Vagina (tissue), 2 donors: ENCODE measurements at regions not wholly inside any gene's neighbourhood (a gene's known extent, or its start where the extent isn't known, plus 50 kb on each side); places are given as distances from the start of the nearest gene placed in this dataset.
A peak's percentile ranks its signal among the peaks of the same experiment; 100 is the strongest.

ENCODE experiments used
- DNase-seq, 2 donors: peaks; one replicate each; pipeline ENCODE4 v3.0.0-alpha.2; 2017; ENCODE audit errors: extremely low spot score in 2 of 2
- H3K27ac ChIP-seq: fragments of 200-600 bp; sonication (generic); one replicate; pipeline ENCODE4 v1.5.1; 2019
- H3K27me3 ChIP-seq: fragments of 200-600 bp; sonication (generic); one replicate; pipeline ENCODE4 v1.5.1; 2019
- H3K36me3 ChIP-seq, 2 donors: fragments of 200-600 bp; sonication (generic); one replicate each; pipeline ENCODE4 v1.5.1; 2017 to 2019
- H3K4me1 ChIP-seq: fragments of 200-600 bp; sonication (generic); one replicate; pipeline ENCODE4 v1.5.1; 2019
- H3K4me3 ChIP-seq, 2 donors: fragments of 200-600 bp; sonication (generic); 1 replicate in 1 of 2; 2 replicates in 1 of 2; pipeline ENCODE4 v1.5.1; 2016 to 2019
- H3K9me3 ChIP-seq: fragments of 200-600 bp; sonication (generic); one replicate; pipeline ENCODE4 v1.5.1; 2019
- CTCF ChIP-seq, 3 experiments: fragments of 450-650 bp in 2 of 3; fragments of 200-600 bp in 1 of 3; sonication (generic) in 1 of 3; IDR thresholded peaks; one replicate each; pipeline ENCODE4 v1.5.1; 2017 to 2019; ENCODE audit warnings: antibody characterized with exemption in 3 of 3, mild to moderate bottlenecking in 2 of 3, moderate library complexity in 2 of 3
- POLR2A ChIP-seq, 2 donors: fragments of 450-650 bp; IDR thresholded peaks; one replicate each; pipeline ENCODE4 v1.6.1; 2017; ENCODE audit warnings: antibody characterized with exemption in 2 of 2, mild to moderate bottlenecking in 2 of 2, moderate library complexity in 2 of 2
- POLR2AphosphoS5 ChIP-seq, 2 donors: sonication (generic); formaldehyde crosslinking; IDR thresholded peaks; one replicate each; pipeline ENCODE4 v1.9.0; 2017; ENCODE audit warnings: antibody characterized with exemption in 2 of 2, mild to moderate bottlenecking in 2 of 2, low read depth in 1 of 2; ENCODE audit not compliant: insufficient read depth in 1 of 2
- intact Hi-C: fragments of 100-400 bp; cut with DNase I; formaldehyde crosslinking; loops from one replicate; pipeline ENCODE4 v1.15.1; 2023

GRCh38 chr3:124209426-124209825 lies 217.5 kb upstream of the ROPN1 start:
- Histone ChIP-seq H3K27ac (no peak overlapping the region), H3K4me1 (no peaks in the 10 kb centered on the region), H3K9me3 (no peaks in the 10 kb centered on the region), H3K27me3 (no peaks in the 10 kb centered on the region), H3K4me3 (no peak overlapping the region), H3K36me3 (no peaks in the 10 kb centered on the region)
- intact Hi-C loops = no loop called here
- DNase-seq = peak in 1 of 2 donors; percentile 11
- TF ChIP-seq CTCF (IDR thresholded peaks at IDR 0.05) = no peak

GRCh38 chr3:124210899-124211298 lies 219.0 kb upstream of the ROPN1 start:
- no peak for TF ChIP-seq POLR2A (IDR thresholded peaks at IDR 0.05)
- no peak for TF ChIP-seq POLR2AphosphoS5 (IDR thresholded peaks at IDR 0.05; ENCODE audit: insufficient read depth in 1 of 2, low read depth in 1 of 2)
- no peaks in the 10 kb centered on the region for H3K9me3 ChIP-seq

GRCh38 chr3:124213641-124214040 lies 221.7 kb upstream of the ROPN1 start:
- intact Hi-C loops = no loop called here

More at GRCh38 chr3:124210899-124211298, 219.0 kb upstream of the ROPN1 start:
- Histone ChIP-seq H3K27me3 (no peaks in the 10 kb centered on the region), H3K4me3 (no peak overlapping the region), H3K4me1 (no peaks in the 10 kb centered on the region), H3K27ac (no peak overlapping the region), H3K36me3 (no peaks in the 10 kb centered on the region)
- intact Hi-C loops = no loop called here
- peak in 1 of 2 donors; percentile 13 for DNase-seq

GRCh38 chr3:124217542-124217941 lies 225.6 kb upstream of the ROPN1 start:
- Histone ChIP-seq H3K36me3 (no peaks in the 10 kb centered on the region), H3K9me3 (no peaks in the 10 kb centered on the region), H3K27me3 (no peaks in the 10 kb centered on the region), H3K4me1 (no peaks in the 10 kb centered on the region), H3K27ac (no peak overlapping the region), H3K4me3 (no peak overlapping the region)
- no peak for TF ChIP-seq POLR2A (IDR thresholded peaks at IDR 0.05)
- TF ChIP-seq POLR2AphosphoS5 (IDR thresholded peaks at IDR 0.05; ENCODE audit: insufficient read depth in 1 of 2, low read depth in 1 of 2) = no peak
- TF ChIP-seq CTCF (IDR thresholded peaks at IDR 0.05) = no peak
- intact Hi-C loops = no loop called here
- no peak for DNase-seq

More at GRCh38 chr3:124213641-124214040, 221.7 kb upstream of the ROPN1 start:
- DNase-seq = no peak
- TF ChIP-seq POLR2AphosphoS5 (IDR thresholded peaks at IDR 0.05; ENCODE audit: insufficient read depth in 1 of 2, low read depth in 1 of 2) (no peak), POLR2A (IDR thresholded peaks at IDR 0.05) (no peak), CTCF (IDR thresholded peaks at IDR 0.05) (no peak)
- Histone ChIP-seq H3K9me3 (no peaks in the 10 kb centered on the region), H3K4me1 (no peaks in the 10 kb centered on the region), H3K27me3 (no peaks in the 10 kb centered on the region), H3K36me3 (no peaks in the 10 kb centered on the region), H3K4me3 (no peak overlapping the region), H3K27ac (no peak overlapping the region)

- no peaks in the 10 kb centered on the region for H3K27me3 ChIP-seq
- no peak for TF ChIP-seq CTCF (IDR thresholded peaks at IDR 0.05)
- no peak for TF ChIP-seq POLR2A (IDR thresholded peaks at IDR 0.05)
- TF ChIP-seq POLR2AphosphoS5 (IDR thresholded peaks at IDR 0.05; ENCODE audit: insufficient read depth in 1 of 2, low read depth in 1 of 2) = no peak
- H3K36me3 ChIP-seq = no peaks in the 10 kb centered on the region
- H3K9me3 ChIP-seq = no peaks in the 10 kb centered on the region
- intact Hi-C loops = no loop called here
- H3K4me1 ChIP-seq = no peaks in the 10 kb centered on the region
- H3K4me3 ChIP-seq = no peak overlapping the region
- H3K27ac ChIP-seq = no peak overlapping the region
- no peak for DNase-seq
These were observed 229.5 kb upstream of the ROPN1 start for GRCh38 chr3:124221422-124221821.

- H3K4me3 ChIP-seq = no peak overlapping the region
- H3K27me3 ChIP-seq = no peaks in the 10 kb centered on the region
- intact Hi-C loops = no loop called here
- DNase-seq = no peak
- H3K27ac ChIP-seq = no peak overlapping the region
- TF ChIP-seq POLR2AphosphoS5 (IDR thresholded peaks at IDR 0.05; ENCODE audit: insufficient read depth in 1 of 2, low read depth in 1 of 2) (no peak), CTCF (IDR thresholded peaks at IDR 0.05) (no peak), POLR2A (IDR thresholded peaks at IDR 0.05) (no peak)
- no peaks in the 10 kb centered on the region for H3K36me3 ChIP-seq
- H3K4me1 ChIP-seq = no peaks in the 10 kb centered on the region
- H3K9me3 ChIP-seq = no peaks in the 10 kb centered on the region
These were observed 231.9 kb upstream of the ROPN1 start for GRCh38 chr3:124223853-124224252.
